ENCODE measurements at regions not wholly inside any gene's neighbourhood (a gene's known extent, or its start where the extent isn't known, plus 50 kb on each side); places are given as distances from the start of the nearest gene placed in this dataset.

DNA sequence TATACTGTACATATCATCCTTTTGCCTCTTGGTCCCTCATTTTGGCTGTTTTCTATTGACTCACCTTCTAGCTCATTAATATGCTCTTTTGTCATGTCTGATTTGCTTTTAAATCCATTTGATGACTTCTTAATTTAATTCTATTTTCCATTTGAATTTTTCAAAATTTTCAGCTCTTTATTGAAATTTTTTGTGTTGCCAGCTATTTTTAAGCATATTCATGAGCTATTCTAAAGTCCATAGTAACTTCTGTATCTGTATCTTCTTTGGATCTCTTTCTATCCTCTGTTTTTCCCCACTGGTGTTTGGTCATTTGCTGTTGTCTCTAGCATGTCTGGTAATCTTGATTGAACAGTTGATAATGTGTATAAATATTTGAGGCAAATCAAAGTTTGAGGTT lies 227.8 kb downstream of the NDUFA10 start:
- TF ChIP-seq OTX1 (CRISPR knock-in tag; IDR thresholded peaks at IDR 0.05), result no peak
- TF ChIP-seq, protein P1, sequence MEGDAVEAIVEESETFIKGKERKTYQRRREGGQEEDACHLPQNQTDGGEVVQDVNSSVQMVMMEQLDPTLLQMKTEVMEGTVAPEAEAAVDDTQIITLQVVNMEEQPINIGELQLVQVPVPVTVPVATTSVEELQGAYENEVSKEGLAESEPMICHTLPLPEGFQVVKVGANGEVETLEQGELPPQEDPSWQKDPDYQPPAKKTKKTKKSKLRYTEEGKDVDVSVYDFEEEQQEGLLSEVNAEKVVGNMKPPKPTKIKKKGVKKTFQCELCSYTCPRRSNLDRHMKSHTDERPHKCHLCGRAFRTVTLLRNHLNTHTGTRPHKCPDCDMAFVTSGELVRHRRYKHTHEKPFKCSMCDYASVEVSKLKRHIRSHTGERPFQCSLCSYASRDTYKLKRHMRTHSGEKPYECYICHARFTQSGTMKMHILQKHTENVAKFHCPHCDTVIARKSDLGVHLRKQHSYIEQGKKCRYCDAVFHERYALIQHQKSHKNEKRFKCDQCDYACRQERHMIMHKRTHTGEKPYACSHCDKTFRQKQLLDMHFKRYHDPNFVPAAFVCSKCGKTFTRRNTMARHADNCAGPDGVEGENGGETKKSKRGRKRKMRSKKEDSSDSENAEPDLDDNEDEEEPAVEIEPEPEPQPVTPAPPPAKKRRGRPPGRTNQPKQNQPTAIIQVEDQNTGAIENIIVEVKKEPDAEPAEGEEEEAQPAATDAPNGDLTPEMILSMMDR (IDR thresholded peaks at IDR 0.05 in 2 of 3, conservative IDR thresholded peaks at IDR 0.05 in 1 of 3; ENCODE audit: insufficient read depth in 2 of 3, low read depth in 1 of 3, low read length in 3 of 3), result no peak
- TF ChIP-seq NFYB (IDR thresholded peaks at IDR 0.05; ENCODE audit: extremely low read depth, insufficient read length), result no peak
